HL-60 (cell line): ENCODE measurements at regions not wholly inside any gene's neighbourhood (a gene's known extent, or its start where the extent isn't known, plus 50 kb on each side); places are given as distances from the start of the nearest gene placed in this dataset.

Experiments used
- GABPA ChIP-seq: IDR thresholded peaks from 2 replicates; pipeline ENCODE4 v1.6.1; 2012; ENCODE audit warnings: low read depth
- POLR2AphosphoS5 ChIP-seq: IDR thresholded peaks from 2 replicates; pipeline ENCODE4 v1.6.1; 2012; ENCODE audit warnings: low read depth
- TF ChIP-seq, protein P1 (sequence below): IDR thresholded peaks from one replicate; pipeline ENCODE4 v1.5.1; 2011; ENCODE audit warnings: low read length, control low read depth, inconsistent platforms; ENCODE audit not compliant: insufficient read depth
- TF ChIP-seq, protein P2 (sequence below): IDR thresholded peaks from 2 replicates; pipeline ENCODE4 v1.6.1; 2012; ENCODE audit warnings: low read depth; ENCODE audit not compliant: insufficient replicate concordance

DNA sequence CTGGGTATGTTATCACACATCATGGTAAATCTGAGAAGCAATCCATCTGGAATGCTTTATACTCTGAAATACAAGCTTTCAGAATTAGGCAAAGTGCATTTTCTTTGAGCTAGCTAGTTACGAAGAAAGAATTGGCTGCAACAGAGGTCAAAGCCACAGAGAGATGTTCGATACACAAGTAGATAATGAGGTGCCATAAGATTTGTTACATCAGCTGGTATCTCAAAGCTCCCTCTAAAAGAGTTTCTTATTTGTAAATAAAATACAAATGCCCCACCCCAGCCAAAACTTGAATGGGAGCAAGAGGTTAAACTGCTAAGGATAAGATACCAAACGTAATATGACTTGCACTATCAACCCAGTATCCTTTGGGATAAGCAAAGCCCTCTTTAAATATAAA is 84.0 kb upstream of the SLCO3A1 start:
- TF ChIP-seq, protein P1, sequence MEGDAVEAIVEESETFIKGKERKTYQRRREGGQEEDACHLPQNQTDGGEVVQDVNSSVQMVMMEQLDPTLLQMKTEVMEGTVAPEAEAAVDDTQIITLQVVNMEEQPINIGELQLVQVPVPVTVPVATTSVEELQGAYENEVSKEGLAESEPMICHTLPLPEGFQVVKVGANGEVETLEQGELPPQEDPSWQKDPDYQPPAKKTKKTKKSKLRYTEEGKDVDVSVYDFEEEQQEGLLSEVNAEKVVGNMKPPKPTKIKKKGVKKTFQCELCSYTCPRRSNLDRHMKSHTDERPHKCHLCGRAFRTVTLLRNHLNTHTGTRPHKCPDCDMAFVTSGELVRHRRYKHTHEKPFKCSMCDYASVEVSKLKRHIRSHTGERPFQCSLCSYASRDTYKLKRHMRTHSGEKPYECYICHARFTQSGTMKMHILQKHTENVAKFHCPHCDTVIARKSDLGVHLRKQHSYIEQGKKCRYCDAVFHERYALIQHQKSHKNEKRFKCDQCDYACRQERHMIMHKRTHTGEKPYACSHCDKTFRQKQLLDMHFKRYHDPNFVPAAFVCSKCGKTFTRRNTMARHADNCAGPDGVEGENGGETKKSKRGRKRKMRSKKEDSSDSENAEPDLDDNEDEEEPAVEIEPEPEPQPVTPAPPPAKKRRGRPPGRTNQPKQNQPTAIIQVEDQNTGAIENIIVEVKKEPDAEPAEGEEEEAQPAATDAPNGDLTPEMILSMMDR, result no peak
- TF ChIP-seq GABPA (no peak), POLR2AphosphoS5 (no peak)
- TF ChIP-seq, protein P2, sequence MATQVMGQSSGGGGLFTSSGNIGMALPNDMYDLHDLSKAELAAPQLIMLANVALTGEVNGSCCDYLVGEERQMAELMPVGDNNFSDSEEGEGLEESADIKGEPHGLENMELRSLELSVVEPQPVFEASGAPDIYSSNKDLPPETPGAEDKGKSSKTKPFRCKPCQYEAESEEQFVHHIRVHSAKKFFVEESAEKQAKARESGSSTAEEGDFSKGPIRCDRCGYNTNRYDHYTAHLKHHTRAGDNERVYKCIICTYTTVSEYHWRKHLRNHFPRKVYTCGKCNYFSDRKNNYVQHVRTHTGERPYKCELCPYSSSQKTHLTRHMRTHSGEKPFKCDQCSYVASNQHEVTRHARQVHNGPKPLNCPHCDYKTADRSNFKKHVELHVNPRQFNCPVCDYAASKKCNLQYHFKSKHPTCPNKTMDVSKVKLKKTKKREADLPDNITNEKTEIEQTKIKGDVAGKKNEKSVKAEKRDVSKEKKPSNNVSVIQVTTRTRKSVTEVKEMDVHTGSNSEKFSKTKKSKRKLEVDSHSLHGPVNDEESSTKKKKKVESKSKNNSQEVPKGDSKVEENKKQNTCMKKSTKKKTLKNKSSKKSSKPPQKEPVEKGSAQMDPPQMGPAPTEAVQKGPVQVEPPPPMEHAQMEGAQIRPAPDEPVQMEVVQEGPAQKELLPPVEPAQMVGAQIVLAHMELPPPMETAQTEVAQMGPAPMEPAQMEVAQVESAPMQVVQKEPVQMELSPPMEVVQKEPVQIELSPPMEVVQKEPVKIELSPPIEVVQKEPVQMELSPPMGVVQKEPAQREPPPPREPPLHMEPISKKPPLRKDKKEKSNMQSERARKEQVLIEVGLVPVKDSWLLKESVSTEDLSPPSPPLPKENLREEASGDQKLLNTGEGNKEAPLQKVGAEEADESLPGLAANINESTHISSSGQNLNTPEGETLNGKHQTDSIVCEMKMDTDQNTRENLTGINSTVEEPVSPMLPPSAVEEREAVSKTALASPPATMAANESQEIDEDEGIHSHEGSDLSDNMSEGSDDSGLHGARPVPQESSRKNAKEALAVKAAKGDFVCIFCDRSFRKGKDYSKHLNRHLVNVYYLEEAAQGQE, result no peak
